Kasumi-1 (cell line): ENCODE measurements at regions not wholly inside any gene's neighbourhood (a gene's known extent, or its start where the extent isn't known, plus 50 kb on each side); places are given as distances from the start of the nearest gene placed in this dataset.

Experiments used
- DNase-seq, 2 experiments: peaks; one replicate each; lab custom pipeline; 2025; lab: John Stamatoyannopoulos, UW

DNA sequence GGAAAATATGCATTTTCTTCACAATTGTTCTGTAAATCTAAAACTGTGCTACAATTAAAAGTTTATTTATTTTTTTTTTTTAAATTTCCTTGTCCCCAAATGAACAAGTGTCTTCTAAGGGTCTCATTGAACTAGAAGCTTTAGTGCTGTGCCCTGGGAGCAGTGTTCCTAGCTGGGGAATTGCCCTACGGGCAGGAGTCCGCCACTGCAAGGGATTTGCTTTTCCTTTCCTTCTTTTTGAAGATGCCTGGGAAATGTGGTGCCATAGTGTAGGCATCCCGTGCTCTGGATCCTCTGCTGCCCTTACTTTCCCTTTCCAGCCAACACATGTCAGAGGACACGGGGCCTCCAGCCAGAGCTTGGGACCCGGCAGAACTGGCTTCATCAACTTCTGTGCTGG lies 177.1 kb upstream of the CTBP2 start:
- DNase-seq: no peak

GRCh38 chr10:125334545-125334944 lies 174.2 kb upstream of the CTBP2 start:
- DNase-seq: no peak

DNA sequence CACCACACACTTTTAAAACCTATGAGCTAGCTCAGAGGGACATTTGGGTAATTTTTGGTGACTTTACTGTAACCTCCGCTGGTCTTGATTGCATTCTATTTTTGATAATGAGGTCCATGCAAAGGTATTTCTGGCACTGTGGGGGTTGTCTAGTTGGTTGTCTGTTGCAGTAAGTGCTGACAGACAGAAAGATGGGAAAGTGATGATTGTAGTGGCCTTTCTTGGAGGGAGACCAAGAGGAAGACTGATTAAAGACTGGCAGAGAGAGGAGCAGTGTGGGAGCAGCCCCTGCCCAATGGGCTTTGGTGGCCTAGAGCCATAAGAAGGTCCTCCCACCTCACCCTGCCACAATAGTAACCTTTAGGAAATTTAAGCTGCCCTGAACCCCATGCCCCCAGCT lies 173.4 kb upstream of the CTBP2 start:
- no peak for DNase-seq

GRCh38 chr10:125333209-125333591 lies 172.8 kb upstream of the CTBP2 start:
- no peak for DNase-seq

DNA sequence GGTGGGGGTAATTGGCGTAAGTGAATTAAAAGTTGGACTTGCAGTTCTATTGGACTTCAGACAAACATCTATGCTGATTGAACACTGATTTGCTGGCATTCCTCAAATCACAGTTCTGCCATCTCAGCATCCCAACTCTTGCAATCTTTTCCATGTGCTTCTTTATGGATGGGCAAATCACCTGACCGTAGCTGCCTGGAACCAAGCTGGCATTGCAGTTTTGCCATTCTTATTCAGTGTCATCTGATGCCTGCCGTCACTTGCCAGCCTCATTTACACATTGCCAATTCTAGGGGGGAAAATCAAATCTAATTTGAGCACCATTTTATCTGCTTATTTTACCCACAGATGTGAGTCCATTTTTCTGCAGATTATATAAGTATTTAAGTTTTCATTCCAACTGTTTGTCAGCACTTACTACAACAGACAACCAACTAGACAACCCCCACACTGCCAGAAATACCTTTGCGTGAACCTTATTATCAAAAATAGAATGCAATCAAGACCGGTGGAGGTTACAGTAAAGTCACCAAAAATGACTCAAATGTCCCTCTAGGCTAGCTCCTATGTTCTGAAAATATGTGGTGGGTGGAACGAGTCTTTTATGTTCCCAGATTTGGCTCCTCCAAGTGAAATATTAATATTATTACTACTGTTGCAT lies 172.3 kb upstream of the CTBP2 start:
- no peak for DNase-seq

DNA sequence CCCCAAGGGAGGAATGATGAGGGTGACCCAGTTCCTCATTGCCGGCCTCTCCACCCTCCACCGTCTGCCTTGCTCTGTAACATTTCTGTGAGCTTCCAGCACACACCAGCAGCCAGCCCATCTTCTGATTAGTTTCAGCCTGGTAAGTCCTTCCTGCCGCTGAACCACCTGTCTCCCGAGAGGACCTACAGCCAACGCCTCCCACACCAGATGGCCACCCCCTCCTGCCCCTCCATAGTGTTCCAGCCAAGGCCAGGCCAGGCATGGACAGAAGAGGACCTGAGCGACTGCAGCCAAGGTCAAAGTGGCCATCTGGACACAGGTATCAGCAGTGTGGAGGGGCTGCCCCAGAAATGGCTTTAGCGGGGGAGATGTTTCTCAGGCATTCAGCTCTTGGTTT lies 170.7 kb upstream of the CTBP2 start:
- no peak for DNase-seq

DNA sequence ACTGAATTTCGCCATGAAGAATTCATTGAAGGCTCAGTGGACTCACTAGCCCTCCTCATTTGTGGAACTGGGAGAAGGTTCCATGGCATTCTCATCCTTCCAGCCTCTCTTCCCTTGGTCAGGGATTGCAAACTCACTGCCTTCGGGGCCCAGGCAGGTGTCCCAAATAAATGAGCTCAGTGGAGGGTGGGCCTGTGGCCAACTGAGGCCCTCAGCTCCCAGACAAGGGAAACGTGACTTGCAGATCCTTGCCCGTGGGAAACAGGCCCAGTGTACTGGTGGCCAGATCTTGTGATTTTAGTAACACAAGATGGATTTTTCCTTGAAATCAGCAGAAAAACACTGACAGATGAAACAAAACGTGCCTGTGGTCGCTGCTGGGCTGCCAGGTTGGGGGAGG lies 168.7 kb upstream of the CTBP2 start:
- DNase-seq: no peak

DNA sequence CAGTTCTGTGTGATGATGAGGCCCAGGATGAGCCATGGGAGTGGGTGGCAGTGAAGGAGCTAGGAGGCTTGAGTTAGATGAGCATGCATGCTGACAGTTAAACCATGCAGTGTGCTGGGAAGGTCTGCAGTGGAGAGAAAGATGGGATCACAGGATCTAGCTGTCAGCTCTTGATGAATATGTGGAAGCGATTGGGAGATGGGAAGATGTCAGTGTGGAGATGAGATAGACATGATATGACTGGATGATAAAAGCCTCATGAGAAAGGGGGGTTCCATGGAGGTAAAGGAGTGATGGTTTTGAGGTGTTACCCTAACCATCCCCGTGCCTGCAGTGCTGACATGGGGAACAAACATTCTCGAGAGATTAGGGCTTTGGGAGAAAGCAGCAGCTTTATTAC lies 165.0 kb upstream of the CTBP2 start:
- DNase-seq: no peak

GRCh38 chr10:125316436-125316835 lies 156.1 kb upstream of the CTBP2 start:
- DNase-seq: no peak

GRCh38 chr10:125300937-125301336 lies 140.6 kb upstream of the CTBP2 start:
- DNase-seq: no peak

- DNase-seq: no peak
These were observed 139.1 kb upstream of the CTBP2 start for GRCh38 chr10:125299461-125299860.

GRCh38 chr10:125296598-125296997 lies 136.2 kb upstream of the CTBP2 start:
- DNase-seq: no peak

DNA sequence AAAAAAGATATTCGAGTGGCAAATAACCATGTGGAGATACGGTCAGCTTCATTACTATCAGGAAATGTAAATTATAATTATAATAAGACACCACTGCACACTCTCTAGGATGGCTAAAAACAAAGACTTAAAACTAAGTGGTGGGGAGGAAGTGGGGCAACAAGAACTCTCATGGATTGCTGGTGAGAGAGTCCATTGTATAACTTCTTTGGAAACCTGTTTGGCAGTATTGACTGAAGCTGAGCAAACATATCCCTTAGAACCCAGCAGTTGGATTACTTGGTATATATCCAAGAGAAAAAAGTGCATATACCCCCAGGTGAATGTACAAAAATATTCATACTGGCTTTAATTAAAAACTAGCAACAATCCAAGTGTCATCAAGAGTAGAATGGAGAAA lies 133.7 kb upstream of the CTBP2 start:
- DNase-seq: no peak

DNA sequence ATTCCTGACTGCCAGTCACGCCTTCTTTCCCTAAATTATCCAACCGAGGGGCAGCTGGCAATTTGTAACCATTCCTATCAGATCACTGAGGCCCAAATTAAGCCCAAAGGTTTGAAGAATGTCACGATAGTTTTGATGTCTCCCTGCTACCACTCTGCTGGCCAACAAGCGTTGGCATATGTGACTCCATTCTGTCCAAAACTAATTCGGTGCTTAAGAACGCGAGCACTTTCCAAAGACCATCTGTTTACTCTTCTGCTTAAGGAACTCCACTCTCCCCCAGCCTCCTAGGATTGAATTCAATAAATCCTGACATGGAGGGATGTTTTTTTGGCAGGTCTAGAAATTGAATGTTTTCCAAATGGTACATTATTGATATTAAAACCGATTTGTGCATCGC lies 131.5 kb upstream of the CTBP2 start:
- no peak for DNase-seq

DNA sequence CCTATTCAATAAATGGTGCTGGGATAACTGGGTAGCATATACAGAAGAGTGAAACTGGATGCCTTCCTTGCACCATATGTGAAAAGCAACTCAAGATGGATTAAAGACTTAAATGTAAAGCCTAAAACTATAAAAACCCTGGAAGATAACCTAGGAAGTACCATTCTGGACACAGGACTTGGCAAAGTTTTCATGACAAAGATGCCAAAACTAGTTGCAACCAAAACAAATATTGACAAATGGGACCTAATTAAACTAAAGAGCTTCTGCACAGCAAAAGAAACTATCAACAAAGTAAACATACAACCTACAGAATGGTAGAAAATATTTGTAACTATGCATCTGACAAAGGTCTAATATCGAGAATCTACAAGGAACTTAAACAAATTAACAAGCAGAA lies 129.1 kb upstream of the CTBP2 start:
- no peak for DNase-seq

GRCh38 chr10:125284875-125285597 lies 124.7 kb upstream of the CTBP2 start:
- no peak for DNase-seq

DNA sequence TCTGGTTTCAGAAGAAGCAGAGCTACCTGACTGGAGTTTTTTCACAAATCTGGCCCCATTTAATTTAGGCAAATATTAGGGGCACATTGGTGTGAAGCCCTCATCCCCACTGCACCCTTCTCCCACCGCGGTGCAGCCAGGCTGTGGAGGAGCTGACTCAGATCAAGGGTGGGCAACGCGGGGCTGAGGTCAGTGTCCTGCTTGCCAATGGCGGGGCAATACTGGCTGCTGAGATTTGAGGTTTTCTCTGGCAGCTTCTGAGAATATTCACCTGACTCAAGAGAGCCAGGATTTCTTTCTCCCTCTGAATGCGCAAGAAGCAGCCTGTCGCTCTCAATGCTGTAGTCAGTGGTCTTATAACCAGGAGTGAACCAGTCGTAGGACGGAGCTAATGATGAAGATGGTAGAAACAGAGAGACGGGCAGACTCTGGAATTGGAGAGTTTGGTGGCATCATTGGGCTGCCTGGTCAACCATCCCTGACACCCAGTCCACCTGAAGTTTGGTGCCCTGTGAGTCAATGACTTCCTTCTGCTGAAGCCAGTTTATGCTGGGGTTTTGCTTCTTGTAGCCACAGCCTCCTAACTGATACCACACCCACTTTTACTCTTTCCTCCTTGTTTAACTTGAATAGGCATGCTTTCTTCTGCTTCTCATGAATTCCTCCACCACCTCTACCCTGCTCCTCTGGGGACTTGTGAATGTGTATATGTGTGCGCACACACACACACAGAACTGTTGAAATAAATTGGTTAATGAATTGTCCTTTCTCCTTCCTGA lies 123.7 kb upstream of the CTBP2 start:
- no peak for DNase-seq

DNA sequence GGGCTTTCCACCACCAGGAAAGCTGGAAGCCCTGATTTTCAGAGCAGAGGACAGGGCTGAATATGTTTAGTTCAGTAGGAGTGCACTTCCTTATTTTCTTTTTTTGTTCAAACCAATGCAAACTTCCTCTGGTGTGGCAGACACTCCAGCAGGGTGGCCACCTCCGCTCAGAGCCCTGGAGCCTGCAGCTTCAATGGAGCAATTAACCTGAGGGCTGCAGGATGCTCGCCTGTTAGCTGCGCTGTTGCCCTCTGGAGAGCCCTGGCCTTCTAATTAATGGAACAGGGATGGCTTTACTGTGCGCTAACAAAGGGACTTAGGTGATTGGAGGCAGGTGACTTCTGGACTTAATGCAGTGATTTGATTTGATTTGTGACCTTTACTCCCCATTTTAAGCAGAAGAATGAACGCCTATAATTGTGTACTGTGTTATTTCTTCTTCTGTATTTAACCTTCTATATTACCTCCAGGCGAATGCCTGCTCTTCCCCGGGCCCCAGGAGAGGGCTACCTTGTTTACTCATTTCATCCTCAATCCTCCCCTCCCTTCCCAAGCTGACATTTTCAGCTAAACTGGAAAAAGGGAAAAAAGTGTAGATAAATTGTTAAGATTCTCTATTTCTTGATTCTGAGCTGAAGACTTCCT lies 123.0 kb upstream of the CTBP2 start:
- DNase-seq: no peak

DNA sequence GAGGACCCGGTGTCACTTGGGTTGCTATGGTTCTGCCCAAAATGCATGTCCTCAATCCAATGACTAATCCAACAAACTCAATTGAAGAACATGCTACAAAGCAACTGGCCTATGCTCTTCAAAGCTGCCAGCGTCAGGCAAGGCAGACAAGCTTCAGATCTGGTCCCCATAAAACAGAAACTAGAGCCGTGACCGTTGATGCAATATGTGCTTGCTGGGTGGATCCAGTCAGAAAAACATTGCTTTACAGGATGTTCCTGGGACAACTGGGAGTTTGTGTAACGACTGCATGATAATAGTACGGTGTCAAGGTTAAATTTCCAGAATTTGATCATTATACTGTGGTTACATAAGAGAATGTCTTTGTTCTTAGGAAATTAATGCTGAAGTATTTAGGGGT lies 120.7 kb upstream of the CTBP2 start:
- DNase-seq: no peak

GRCh38 chr10:125276133-125276532 lies 115.8 kb upstream of the CTBP2 start:
- no peak for DNase-seq

DNA sequence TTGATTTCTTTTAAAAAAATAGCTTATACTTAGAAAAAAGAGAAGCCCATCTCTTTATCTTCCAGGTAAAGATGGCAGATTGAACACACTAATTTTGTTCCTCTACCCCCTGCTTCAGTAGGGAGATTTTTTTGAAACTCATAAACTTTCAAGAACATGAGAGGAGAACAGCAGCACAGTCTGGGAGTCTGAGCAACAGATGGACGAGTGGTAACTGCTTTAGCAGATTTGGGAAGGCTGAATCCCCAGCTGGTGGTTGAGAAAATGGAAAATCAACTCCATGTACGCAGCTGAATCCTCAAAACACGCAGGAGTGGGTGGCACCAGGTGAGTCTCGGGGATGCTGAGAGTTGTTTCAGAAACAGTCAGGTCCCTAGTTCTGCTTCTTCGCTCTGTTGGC lies 114.6 kb upstream of the CTBP2 start:
- DNase-seq: no peak

GRCh38 chr10:125273023-125273422 lies 112.7 kb upstream of the CTBP2 start:
- no peak for DNase-seq

DNA sequence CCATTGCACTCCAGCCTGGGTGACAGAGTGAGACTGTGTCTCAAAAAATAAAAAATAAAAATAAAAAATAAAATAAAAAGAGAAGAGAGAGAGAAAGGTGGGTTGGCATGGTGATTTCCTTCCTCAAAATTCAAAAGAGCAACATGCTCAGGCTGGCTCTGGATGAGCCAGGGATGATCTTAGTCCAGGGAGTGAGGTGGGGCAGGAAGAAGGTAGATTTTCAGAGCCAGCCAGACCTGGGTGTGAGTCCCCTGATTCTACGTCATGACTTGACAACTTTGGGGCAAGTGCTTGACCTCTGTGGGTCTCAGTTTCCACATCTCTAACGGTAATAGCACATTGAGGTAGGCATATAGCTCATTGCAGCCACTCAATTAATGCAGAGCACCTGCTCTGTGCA lies 109.4 kb upstream of the CTBP2 start:
- DNase-seq: no peak
